ENCODE measurements at regions not wholly inside any gene's neighbourhood (a gene's known extent, or its start where the extent isn't known, plus 50 kb on each side); places are given as distances from the start of the nearest gene placed in this dataset.

DNA sequence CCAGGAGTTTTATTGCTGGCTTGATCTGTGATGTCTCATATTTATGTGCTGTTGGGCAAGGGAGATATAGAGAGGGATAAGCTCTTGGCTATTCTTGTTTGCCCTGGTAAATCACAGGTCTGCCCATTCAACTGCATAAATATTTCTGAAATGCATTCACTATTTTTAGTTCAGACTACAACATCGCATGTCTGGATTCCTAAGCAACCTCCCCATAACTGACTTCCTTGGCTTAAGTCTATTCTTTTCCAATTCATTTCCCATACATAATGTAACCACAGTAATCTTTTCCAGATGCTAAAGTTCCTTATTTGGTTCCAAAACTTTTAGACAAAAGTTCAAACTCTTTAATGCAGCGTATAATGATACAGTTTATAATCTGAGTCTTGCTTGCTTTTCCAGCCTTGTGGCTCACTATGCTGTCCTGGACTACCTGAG lies 321.4 kb upstream of the ACTBL2 start:
- Histone ChIP-seq H3K4me1 (ENCODE audit: control insufficient read depth, insufficient read depth, low read length, poor library complexity, severe bottlenecking) (no peaks in the 10 kb centered on the region), H3K36me3 (ENCODE audit: control insufficient read depth, insufficient read depth, low read length) (no peaks in the 10 kb centered on the region), H3K4me3 (ENCODE audit: extremely low read depth, insufficient read depth, low read length, poor library complexity, severe bottlenecking) (no peak overlapping the region), H3K9me3 (ENCODE audit: control insufficient read depth, low read length) (no peaks in the 10 kb centered on the region), H3K27ac (ENCODE audit: low read depth, low read length, severe bottlenecking) (no peak overlapping the region)
- WGBS, 2 experiments (ENCODE audit: insufficient coverage in 2 of 2), result 92% methylated on average over 2 of the region's 2 CpGs

DNA sequence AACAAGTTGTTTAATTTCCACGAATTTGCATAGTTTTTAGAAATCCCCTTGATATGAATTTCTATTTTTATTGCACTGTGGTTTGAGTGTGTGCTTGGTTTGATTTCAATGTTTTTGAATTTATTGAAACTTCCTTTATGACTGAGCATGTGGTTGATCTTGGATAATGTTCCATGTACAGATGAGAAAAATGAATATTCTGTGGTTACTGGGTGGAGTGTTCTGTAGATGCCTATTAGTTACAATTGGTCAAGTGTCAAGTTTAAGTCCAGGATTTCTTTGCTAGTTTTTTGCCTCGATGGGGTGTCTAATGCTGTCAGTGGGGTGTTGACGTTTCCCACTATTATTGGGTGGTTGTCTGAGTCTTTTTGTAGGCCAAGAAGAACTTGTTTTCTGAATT lies 319.5 kb upstream of the ACTBL2 start:
- no peaks in the 10 kb centered on the region for H3K4me1 ChIP-seq (ENCODE audit: control insufficient read depth, insufficient read depth, low read length, poor library complexity, severe bottlenecking)
- H3K9me3 ChIP-seq (ENCODE audit: control insufficient read depth, low read length), result no peaks in the 10 kb centered on the region
- H3K4me3 ChIP-seq (ENCODE audit: extremely low read depth, insufficient read depth, low read length, poor library complexity, severe bottlenecking), result no peak overlapping the region
- H3K27ac ChIP-seq (ENCODE audit: low read depth, low read length, severe bottlenecking), result no peak overlapping the region
- no peaks in the 10 kb centered on the region for H3K36me3 ChIP-seq (ENCODE audit: control insufficient read depth, insufficient read depth, low read length)
- 80 to 83% methylated on average over 1 to 2 of the region's 3 CpGs for WGBS, 2 experiments (ENCODE audit: insufficient coverage in 2 of 2)

DNA sequence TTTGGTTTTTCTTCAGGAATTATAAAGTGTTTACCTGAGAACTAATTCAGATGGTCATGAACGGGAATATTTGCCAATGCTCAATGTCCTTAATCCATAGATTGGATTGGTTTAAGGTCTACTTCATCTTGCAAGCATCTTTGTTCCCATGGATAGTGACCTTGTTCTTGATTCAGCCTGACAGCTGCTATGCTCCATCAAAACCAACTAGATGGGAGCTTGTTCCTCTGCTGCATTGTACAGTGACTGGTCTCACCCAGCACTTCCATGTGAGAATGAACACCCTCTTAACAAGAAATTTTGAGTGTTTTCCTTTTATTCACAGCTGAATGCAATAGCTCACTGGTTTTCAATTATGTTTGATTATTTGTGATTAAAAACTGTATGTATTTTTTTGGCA lies 312.6 kb upstream of the ACTBL2 start:
- H3K27ac ChIP-seq (ENCODE audit: low read depth, low read length, severe bottlenecking), result no peak overlapping the region
- no peaks in the 10 kb centered on the region for H3K9me3 ChIP-seq (ENCODE audit: control insufficient read depth, low read length)
- WGBS, 2 experiments (ENCODE audit: insufficient coverage in 2 of 2), result 90 to 100% methylated on average over 1 of the region's 1 CpG
- H3K36me3 ChIP-seq (ENCODE audit: control insufficient read depth, insufficient read depth, low read length), result no peaks in the 10 kb centered on the region
- H3K4me1 ChIP-seq (ENCODE audit: control insufficient read depth, insufficient read depth, low read length, poor library complexity, severe bottlenecking), result no peaks in the 10 kb centered on the region
- H3K4me3 ChIP-seq (ENCODE audit: extremely low read depth, insufficient read depth, low read length, poor library complexity, severe bottlenecking), result no peak overlapping the region

DNA sequence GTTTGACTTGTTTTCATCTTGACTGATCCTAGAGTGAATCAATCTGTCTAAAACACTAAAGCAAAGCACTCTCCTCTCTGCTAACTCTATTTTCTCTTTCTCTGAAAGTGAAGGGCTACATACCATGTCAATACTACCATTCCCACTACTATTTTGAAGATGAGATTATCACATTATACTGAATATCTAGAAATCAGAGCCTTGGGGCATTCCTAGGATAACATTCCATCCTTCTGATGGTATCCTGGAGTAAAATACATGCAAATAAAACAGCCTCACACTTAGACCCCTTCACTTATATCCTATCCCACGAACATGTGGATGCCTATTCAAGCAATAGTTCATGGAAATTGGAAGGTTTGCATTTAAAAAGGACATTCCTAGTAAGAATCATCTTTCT lies 309.3 kb upstream of the ACTBL2 start:
- no CpG with 5 or more reads among the region's 1 CpG for WGBS, 2 experiments (ENCODE audit: insufficient coverage in 2 of 2)
- Histone ChIP-seq H3K4me1 (ENCODE audit: control insufficient read depth, insufficient read depth, low read length, poor library complexity, severe bottlenecking) (no peaks in the 10 kb centered on the region), H3K9me3 (ENCODE audit: control insufficient read depth, low read length) (no peaks in the 10 kb centered on the region)

DNA sequence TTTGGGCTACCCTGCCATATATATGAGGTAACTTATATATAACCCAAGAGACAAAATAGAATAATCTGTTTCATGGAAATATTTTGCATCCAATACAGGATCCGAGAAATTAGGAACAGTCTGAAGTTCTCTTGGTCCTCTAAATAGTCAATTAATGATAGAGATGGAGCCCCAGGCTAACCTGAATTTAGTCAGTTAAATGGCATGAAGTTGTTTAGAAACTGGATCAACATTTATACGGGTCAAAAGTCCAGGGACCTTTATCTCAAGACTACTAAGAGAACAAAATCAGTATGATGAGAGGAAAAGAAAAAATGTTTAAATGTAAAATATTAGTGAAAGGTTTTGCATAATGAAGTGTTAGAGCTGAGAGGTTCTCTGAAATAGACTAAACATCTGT lies 303.3 kb upstream of the ACTBL2 start:
- Histone ChIP-seq H3K4me3 (ENCODE audit: extremely low read depth, insufficient read depth, low read length, poor library complexity, severe bottlenecking) (no peak overlapping the region), H3K27ac (ENCODE audit: low read depth, low read length, severe bottlenecking) (no peak overlapping the region), H3K4me1 (ENCODE audit: control insufficient read depth, insufficient read depth, low read length, poor library complexity, severe bottlenecking) (no peaks in the 10 kb centered on the region), H3K36me3 (ENCODE audit: control insufficient read depth, insufficient read depth, low read length) (no peaks in the 10 kb centered on the region), H3K9me3 (ENCODE audit: control insufficient read depth, low read length) (no peaks in the 10 kb centered on the region)
- WGBS, 2 experiments (ENCODE audit: insufficient coverage in 2 of 2), result no CpG with 5 or more reads among the region's 2 CpGs

More for the DNA sequence above, 309.3 kb upstream of the ACTBL2 start:
- Histone ChIP-seq H3K27ac (ENCODE audit: low read depth, low read length, severe bottlenecking) (no peak overlapping the region), H3K36me3 (ENCODE audit: control insufficient read depth, insufficient read depth, low read length) (no peaks in the 10 kb centered on the region), H3K4me3 (ENCODE audit: extremely low read depth, insufficient read depth, low read length, poor library complexity, severe bottlenecking) (no peak overlapping the region)

DNA sequence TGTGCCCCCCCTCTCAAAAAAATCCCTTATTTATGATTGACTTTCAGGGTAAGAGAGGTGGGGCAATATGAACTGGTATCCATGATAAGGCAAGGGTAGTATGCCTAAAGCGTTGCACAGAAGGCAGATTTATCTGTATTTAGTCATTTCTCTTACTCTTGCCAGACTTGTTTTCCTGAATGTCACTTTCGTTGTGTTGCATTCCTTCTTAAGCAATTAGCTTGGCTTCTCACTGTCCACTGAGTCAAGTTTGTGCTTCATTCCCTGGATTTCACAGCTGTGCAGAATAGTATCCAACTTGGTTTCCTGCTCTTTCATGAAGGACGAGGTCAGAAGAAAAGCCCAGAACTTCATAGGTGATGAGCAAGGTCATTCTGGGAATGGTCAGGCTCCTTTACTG lies 301.5 kb upstream of the ACTBL2 start:
- H3K27ac ChIP-seq (ENCODE audit: low read depth, low read length, severe bottlenecking), result no peak overlapping the region
- 81 to 97% methylated on average over 3 of the region's 3 CpGs for WGBS, 2 experiments (ENCODE audit: insufficient coverage in 2 of 2)

DNA sequence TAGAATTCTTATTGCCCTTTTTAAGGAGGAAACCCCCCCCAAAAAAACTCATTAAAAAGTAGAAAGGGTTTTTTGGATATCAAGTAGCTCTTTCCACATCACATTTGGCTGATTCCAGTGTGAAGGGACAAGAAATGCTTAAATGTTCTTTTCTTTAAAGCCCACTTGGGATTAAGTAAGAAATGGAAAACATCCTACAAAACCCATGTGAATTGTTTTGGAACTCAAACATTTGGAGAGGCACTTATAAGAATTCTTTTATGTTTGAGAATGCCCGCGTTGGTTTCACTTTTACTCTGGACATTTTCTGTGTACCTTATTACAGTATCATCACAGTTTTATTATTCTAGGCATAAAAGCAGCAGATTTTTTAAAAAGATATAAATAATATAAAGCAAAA lies 301.1 kb upstream of the ACTBL2 start:
- Histone ChIP-seq H3K9me3 (ENCODE audit: control insufficient read depth, low read length) (no peaks in the 10 kb centered on the region), H3K4me3 (ENCODE audit: extremely low read depth, insufficient read depth, low read length, poor library complexity, severe bottlenecking) (no peak overlapping the region), H3K27ac (ENCODE audit: low read depth, low read length, severe bottlenecking) (no peak overlapping the region), H3K4me1 (ENCODE audit: control insufficient read depth, insufficient read depth, low read length, poor library complexity, severe bottlenecking) (peaks cover 9% of the 10 kb centered on the region), H3K36me3 (ENCODE audit: control insufficient read depth, insufficient read depth, low read length) (no peaks in the 10 kb centered on the region)
- no CpG with 5 or more reads among the region's 2 CpGs for WGBS, 2 experiments (ENCODE audit: insufficient coverage in 2 of 2)

More for the DNA sequence above, 301.5 kb upstream of the ACTBL2 start:
- Histone ChIP-seq H3K4me3 (ENCODE audit: extremely low read depth, insufficient read depth, low read length, poor library complexity, severe bottlenecking) (no peak overlapping the region), H3K4me1 (ENCODE audit: control insufficient read depth, insufficient read depth, low read length, poor library complexity, severe bottlenecking) (peaks cover 9% of the 10 kb centered on the region), H3K9me3 (ENCODE audit: control insufficient read depth, low read length) (no peaks in the 10 kb centered on the region), H3K36me3 (ENCODE audit: control insufficient read depth, insufficient read depth, low read length) (no peaks in the 10 kb centered on the region)

DNA sequence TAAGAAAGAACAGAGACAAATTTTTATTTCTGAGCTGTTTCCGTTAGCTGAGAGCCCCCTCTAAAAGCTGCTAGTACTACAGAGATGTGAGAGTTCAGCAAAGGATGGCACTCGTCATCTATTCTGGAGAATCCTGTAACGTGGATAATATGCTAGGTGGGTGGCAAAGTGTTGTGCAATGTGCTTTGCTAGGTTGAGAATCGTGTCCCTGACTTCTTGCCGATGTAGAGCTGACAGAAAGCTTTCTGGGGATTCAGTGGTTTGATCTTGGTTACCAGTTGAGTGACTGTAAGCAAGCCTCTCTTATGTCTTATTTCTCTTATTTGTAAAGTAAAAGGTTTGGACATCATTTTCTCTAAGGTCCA lies 298.3 kb upstream of the ACTBL2 start:
- no peak overlapping the region for H3K27ac ChIP-seq (ENCODE audit: low read depth, low read length, severe bottlenecking)
- no peaks in the 10 kb centered on the region for H3K36me3 ChIP-seq (ENCODE audit: control insufficient read depth, insufficient read depth, low read length)
- H3K4me3 ChIP-seq (ENCODE audit: extremely low read depth, insufficient read depth, low read length, poor library complexity, severe bottlenecking), result no peak overlapping the region
- H3K4me1 ChIP-seq (ENCODE audit: control insufficient read depth, insufficient read depth, low read length, poor library complexity, severe bottlenecking), result peaks cover 20% of the 10 kb centered on the region
- 89 to 100% methylated on average over 3 to 5 of the region's 5 CpGs for WGBS, 2 experiments (ENCODE audit: insufficient coverage in 2 of 2)
- no peaks in the 10 kb centered on the region for H3K9me3 ChIP-seq (ENCODE audit: control insufficient read depth, low read length)

DNA sequence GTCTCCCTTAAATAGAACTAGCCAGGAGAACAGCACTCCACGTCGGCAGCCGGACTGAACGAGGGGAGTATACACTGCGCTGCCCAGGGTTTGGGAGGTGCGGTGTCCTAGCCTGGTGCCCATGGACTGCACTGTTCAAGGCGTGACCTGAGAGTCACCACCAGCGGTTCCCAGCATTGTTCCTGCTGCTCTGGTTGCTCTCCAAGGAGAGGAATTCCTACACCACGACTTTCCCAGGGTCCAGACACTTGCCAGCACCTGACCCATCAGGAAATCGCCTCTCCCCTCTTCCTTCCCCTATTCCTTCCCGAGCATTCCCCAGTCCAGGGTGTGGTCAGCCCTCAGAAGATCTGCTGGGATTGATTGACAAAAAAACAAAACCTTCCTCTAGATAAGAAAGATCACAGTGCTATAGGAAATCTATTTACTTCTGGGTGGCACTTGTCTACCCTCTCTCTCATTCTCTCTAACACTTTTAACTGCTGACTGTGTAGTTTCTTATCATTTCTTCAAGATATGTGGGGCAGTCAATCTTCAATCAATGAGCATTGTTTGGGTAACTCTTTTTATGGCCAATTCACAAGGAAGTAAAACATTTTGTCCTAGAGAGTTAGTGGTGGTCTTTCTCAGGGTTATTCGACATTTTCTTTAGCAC lies 297.8 kb upstream of the ACTBL2 start:
- H3K4me1 ChIP-seq (ENCODE audit: control insufficient read depth, insufficient read depth, low read length, poor library complexity, severe bottlenecking), result peaks cover 22% of the 10 kb centered on the region
- H3K9me3 ChIP-seq (ENCODE audit: control insufficient read depth, low read length), result no peaks in the 10 kb centered on the region
- peak overlapping the region; percentile 48 for H3K27ac ChIP-seq (ENCODE audit: low read depth, low read length, severe bottlenecking)
- H3K36me3 ChIP-seq (ENCODE audit: control insufficient read depth, insufficient read depth, low read length), result no peaks in the 10 kb centered on the region
- no peak overlapping the region for H3K4me3 ChIP-seq (ENCODE audit: extremely low read depth, insufficient read depth, low read length, poor library complexity, severe bottlenecking)
- whole genome bisulfite sequencing, 2 experiments (ENCODE audit: insufficient coverage in 2 of 2), result 83 to 86% methylated on average over 7 to 12 of the region's 12 CpGs

DNA sequence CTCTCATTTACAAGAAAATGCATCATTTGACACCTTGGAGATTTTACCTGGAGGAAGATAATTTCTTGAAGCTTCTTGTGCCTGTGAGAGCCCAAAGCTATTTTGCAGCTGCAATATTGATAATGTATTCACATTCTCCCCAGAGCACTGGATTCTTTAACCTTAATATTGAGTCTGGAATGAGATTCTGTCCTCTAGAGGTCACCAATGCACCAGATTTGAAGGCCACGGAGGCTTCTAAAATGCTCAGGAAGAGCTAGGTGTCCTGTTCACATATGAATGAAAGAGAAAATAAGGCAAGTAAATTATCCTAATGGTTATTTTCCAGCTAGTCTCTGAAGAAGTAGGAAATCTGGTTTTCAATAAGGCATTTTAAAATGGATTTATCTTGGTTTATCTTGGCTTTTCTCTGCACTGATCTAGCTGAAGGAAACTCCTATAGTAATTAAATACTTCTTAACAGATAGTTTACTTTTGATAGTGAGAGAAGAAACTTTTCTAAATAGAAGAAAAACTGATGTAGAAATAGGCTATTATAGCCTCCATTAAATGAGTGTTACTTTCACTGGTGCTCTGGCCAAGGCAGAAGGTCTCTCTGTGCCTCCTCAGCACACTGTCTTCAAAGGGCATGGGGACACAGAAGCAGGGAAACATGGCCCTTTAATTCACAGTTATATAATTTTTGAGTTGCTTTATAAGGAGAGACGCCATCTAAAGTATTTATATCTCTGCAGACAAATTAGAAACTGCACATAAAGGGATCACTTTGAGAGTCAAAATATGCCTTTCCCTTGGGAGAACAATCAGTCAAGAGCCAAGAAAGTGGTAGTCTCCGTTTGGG lies 297.0 kb upstream of the ACTBL2 start:
- 43 to 50% methylated on average over 2 of the region's 3 CpGs for WGBS, 2 experiments (ENCODE audit: insufficient coverage in 2 of 2)
- peaks cover 22% of the 10 kb centered on the region for H3K4me1 ChIP-seq (ENCODE audit: control insufficient read depth, insufficient read depth, low read length, poor library complexity, severe bottlenecking)

DNA sequence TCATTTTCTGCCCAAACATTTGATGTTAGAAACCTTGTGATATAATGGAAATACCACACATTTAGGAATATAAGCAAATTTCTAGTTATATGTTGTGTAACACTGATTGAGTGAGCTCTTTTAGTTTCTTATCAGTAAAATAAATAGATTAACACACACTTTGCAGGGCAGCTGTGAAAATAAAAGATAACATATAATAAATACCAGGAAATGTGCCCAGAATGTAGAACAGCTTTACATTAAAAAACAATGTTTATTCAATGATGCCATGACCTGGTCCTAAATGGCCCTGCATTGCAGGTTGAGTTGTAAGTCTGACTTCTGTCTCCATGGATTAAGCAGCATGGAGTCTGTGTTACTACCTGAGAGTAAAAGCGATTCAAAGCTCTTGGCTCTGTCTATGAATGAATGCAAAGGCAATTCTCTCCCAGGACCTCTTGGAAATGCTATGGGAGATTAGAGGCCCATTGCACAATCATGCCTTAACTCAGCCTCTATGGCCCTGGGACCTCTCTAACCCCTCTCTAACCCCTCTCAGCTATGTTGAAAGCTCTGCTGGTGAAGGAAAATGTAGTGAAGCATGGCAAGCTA lies 296.0 kb upstream of the ACTBL2 start:
- Histone ChIP-seq H3K4me3 (ENCODE audit: extremely low read depth, insufficient read depth, low read length, poor library complexity, severe bottlenecking) (no peak overlapping the region), H3K9me3 (ENCODE audit: control insufficient read depth, low read length) (no peaks in the 10 kb centered on the region), H3K4me1 (ENCODE audit: control insufficient read depth, insufficient read depth, low read length, poor library complexity, severe bottlenecking) (peaks cover 22% of the 10 kb centered on the region), H3K36me3 (ENCODE audit: control insufficient read depth, insufficient read depth, low read length) (no peaks in the 10 kb centered on the region), H3K27ac (ENCODE audit: low read depth, low read length, severe bottlenecking) (no peak overlapping the region)
- 80 to 90% methylated on average over 1 of the region's 1 CpG for WGBS, 2 experiments (ENCODE audit: insufficient coverage in 2 of 2)

More for the DNA sequence above, 297.0 kb upstream of the ACTBL2 start:
- no peak overlapping the region for H3K4me3 ChIP-seq (ENCODE audit: extremely low read depth, insufficient read depth, low read length, poor library complexity, severe bottlenecking)
- no peaks in the 10 kb centered on the region for H3K9me3 ChIP-seq (ENCODE audit: control insufficient read depth, low read length)
- no peaks in the 10 kb centered on the region for H3K36me3 ChIP-seq (ENCODE audit: control insufficient read depth, insufficient read depth, low read length)
- peak overlapping the region; percentile 48 for H3K27ac ChIP-seq (ENCODE audit: low read depth, low read length, severe bottlenecking)

Measured in mesodermal cell (in vitro differentiated cells).